HFFc6 (cell line): ENCODE measurements at regions not wholly inside any gene's neighbourhood (a gene's known extent, or its start where the extent isn't known, plus 50 kb on each side); places are given as distances from the start of the nearest gene placed in this dataset.

ENCODE experiments used
- DNase-seq: peaks from one replicate; pipeline ENCODE4 v3.0.0-alpha.2; 2018
- H3K27ac Mint-ChIP-seq: 2 replicates; pipeline ENCODE4 v1.8.0; 2020; ENCODE audit warnings: mild to moderate bottlenecking, mixed read lengths
- H3K27me3 Mint-ChIP-seq: 2 replicates; pipeline ENCODE4 v1.8.0; 2021; ENCODE audit warnings: mild to moderate bottlenecking, moderate library complexity, mixed read lengths; ENCODE audit not compliant: insufficient read depth
- H3K36me3 Mint-ChIP-seq: 2 replicates; pipeline ENCODE4 v1.8.0; 2021; ENCODE audit warnings: low read depth, mixed read lengths
- H3K4me1 Mint-ChIP-seq: 2 replicates; pipeline ENCODE4 v1.8.0; 2020; ENCODE audit warnings: low read depth, mixed read lengths
- H3K4me3 Mint-ChIP-seq: 2 replicates; pipeline ENCODE4 v1.8.0; 2020; ENCODE audit warnings: mild to moderate bottlenecking, moderate library complexity, mixed read lengths
- H3K9me3 Mint-ChIP-seq: 2 replicates; pipeline ENCODE4 v1.8.0; 2020; ENCODE audit warnings: mild to moderate bottlenecking, mixed read lengths
- CTCF ChIP-seq: fragments of 200-600 bp; sonication (generic); IDR thresholded peaks from 2 replicates; pipeline ENCODE4 v1.5.0; 2021; ENCODE audit warnings: antibody characterized with exemption, mild to moderate bottlenecking

DNA sequence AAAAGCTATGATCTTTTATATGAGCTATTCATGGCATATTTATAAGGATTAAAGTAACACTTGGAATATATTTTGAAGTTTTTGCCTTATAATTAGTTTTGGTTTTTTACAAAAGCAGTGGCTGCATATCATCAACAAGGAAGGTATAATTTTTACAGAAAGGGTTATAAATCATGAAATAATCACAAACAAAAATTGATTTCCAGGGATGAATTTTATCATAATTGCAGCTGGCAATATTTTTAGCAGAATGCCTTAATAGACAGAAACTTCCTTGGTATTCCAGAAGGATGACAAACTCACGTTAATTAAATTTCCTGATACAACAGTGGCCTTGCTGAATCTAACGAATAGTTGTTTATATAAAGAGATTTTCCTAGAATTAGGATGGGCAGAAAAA lies 260.5 kb upstream of the SLC39A10 start:
- Mint-ChIP-seq H3K36me3 (no peaks in the 10 kb centered on the region), H3K27me3 (no peaks in the 10 kb centered on the region), H3K9me3 (no peaks in the 10 kb centered on the region), H3K27ac (no peak overlapping the region), H3K4me3 (no peak overlapping the region), H3K4me1 (no peaks in the 10 kb centered on the region)
- no peak for DNase-seq
- no peak for TF ChIP-seq CTCF

DNA sequence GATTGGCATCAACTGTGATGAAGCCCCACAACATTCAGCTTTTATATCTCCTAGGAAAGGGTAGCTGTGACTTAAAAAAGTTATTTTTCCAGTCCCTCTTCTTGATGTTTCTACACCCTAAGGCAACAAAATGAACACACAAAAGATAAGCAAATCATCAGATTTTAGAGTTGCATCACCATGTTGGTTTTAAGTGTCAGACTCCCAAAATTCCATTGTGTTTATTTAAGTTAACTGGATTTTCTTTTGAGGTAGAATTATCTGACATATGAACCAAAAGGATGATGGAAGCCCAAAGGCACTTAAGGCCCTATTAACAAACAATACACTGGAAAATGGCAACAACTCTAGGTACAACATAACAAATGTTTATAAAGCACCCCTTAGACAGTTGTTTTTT lies 261.7 kb upstream of the SLC39A10 start:
- no peaks in the 10 kb centered on the region for H3K9me3 Mint-ChIP-seq
- no peaks in the 10 kb centered on the region for H3K27me3 Mint-ChIP-seq
- no peak overlapping the region for H3K27ac Mint-ChIP-seq
- no peaks in the 10 kb centered on the region for H3K36me3 Mint-ChIP-seq
- DNase-seq: no peak
- no peaks in the 10 kb centered on the region for H3K4me1 Mint-ChIP-seq
- TF ChIP-seq CTCF: no peak
- H3K4me3 Mint-ChIP-seq: no peak overlapping the region

DNA sequence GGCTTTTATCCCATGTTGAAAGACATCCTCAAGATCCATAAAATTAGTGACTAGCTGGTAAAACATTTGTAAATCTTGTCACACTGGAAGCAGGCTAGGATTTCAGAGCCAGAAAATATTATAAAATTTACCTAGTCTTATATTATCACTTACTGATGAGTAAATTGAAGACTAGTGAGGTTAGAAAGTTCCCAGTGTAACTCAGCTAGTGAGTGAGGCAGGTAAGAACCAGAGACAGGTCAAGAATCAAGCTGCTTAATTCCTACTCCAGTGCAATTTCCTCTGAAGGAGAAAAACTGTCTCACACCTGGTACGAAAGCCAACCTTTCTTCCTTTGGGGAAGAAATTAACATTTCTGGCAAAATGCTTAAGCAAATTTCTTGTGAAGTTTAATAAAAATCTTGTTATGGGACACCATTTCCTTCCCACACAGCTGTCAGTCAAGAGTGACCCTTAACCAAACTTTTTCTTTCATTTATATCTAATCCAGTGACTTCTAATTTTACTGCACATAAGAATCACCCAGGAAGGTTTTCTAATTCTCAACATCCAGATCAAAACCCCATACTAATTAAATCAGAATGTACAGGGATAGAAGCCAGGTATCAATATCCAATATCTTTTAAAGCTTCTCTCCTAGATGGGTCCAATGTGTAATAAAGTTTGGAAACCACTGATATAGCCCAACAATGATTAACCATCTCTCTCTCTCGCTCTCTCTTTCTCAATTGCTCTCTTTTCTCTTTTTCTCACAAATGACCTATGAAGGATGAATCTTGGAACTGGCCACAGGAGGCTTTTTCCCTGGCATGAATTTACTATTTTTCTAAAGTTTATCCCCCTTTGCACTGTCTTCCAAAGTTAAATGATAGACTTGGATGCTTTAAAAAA lies 264.3 kb upstream of the SLC39A10 start:
- TF ChIP-seq CTCF: no peak
- Mint-ChIP-seq H3K4me3 (no peak overlapping the region), H3K36me3 (no peaks in the 10 kb centered on the region), H3K27me3 (no peaks in the 10 kb centered on the region), H3K4me1 (no peaks in the 10 kb centered on the region), H3K27ac (no peak overlapping the region), H3K9me3 (no peaks in the 10 kb centered on the region)
- no peak for DNase-seq

DNA sequence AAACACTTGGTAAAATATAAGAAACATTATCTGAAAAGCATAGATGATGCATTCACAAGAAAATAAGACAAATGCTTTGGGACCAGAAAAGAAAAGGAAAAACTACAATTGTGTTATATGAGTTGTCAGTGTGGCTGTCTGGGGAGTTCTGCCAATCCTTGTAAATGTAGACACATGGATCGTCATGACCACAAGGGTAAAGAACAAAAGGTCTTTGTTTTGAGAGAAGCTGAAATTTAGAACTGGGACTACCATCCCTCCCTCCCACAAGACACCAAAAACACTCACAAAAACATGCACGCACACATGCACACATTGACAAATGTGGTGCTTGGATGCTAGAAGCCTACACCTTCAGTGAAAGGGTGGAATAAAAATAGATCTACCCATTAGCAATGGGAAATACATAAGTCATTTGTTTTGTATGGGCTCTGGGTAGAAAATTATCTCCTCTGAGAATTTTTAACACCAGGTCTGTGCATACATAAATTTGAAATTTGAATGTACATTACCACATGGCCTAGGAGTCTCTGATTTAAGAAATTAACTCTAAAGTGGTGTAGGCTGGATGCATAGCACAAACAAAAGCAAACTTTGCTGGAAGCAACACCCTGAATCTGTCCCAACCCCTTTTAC lies 266.2 kb upstream of the SLC39A10 start:
- H3K36me3 Mint-ChIP-seq: no peaks in the 10 kb centered on the region
- no peaks in the 10 kb centered on the region for H3K9me3 Mint-ChIP-seq
- H3K4me1 Mint-ChIP-seq: no peaks in the 10 kb centered on the region
- no peak overlapping the region for H3K27ac Mint-ChIP-seq
- no peak for DNase-seq
- no peak for TF ChIP-seq CTCF
- H3K27me3 Mint-ChIP-seq: no peaks in the 10 kb centered on the region
- H3K4me3 Mint-ChIP-seq: no peak overlapping the region

DNA sequence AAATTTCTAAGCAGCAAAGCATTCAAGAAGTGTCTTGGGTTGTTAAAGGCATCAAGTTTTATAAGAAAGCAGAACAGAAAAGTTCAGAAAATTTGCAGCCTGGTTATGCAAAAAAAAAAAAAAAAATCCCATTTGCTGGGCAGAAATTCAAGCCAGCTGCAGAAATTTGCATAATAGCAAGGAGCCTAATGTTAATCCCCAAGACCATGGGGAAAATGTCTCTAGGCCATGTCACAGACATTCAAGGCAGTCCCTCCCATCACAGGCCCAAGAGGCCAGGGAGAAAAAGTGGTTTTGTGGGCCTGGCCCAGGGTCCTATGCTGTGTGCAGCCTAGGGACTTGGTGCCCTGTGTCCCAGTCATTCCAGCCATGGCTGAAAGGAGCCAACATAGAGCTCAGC lies 269.0 kb upstream of the SLC39A10 start:
- Mint-ChIP-seq H3K27me3 (no peaks in the 10 kb centered on the region; the same call in 1 of the 2 replicates), H3K36me3 (no peaks in the 10 kb centered on the region), H3K4me1 (no peaks in the 10 kb centered on the region), H3K9me3 (no peaks in the 10 kb centered on the region), H3K27ac (no peak overlapping the region), H3K4me3 (no peak overlapping the region)
- DNase-seq: no peak
- TF ChIP-seq CTCF: no peak
